Endometrial microvascular endothelial cells (primary cell): ENCODE measurements at regions not wholly inside any gene's neighbourhood (a gene's known extent, or its start where the extent isn't known, plus 50 kb on each side); places are given as distances from the start of the nearest gene placed in this dataset.
"Not testable (repeated sequence)": the region's sequence is repeated elsewhere in the genome, so short reads cannot be mapped to it uniquely, and the experiment has no call there.

ENCODE experiments used
- in situ Hi-C: cut with HindIII; loops from 2 replicates; pipeline ENCODE4 v1.10.0; 2017; ENCODE audit warnings: low sequenced_read_pairs, low pct_unique_long_range_greater_than_20kb; ENCODE audit errors: inconsistent ontology term

- in situ Hi-C loops, result no loop called here
Measured at GRCh38 chr14:27881063-27881462, 885.5 kb upstream of the FOXG1 start.

GRCh38 chr14:27881646-27882045, 884.9 kb upstream of the FOXG1 start:
- in situ Hi-C loops, result no loop called here

GRCh38 chr14:27886256-27886655, 880.3 kb upstream of the FOXG1 start:
- in situ Hi-C loops, result no loop called here

- in situ Hi-C loops, result no loop called here
Measured at GRCh38 chr14:27890259-27890658, 876.3 kb upstream of the FOXG1 start.

- in situ Hi-C loops, result not testable (repeated sequence)
Measured at GRCh38 chr14:27908484-27908883, 858.1 kb upstream of the FOXG1 start.

- in situ Hi-C loops, result no loop called here
Measured at GRCh38 chr14:27916326-27916725, 850.3 kb upstream of the FOXG1 start.

GRCh38 chr14:27917896-27918295, 848.7 kb upstream of the FOXG1 start:
- in situ Hi-C loops, result no loop called here

GRCh38 chr14:27927519-27927918, 839.1 kb upstream of the FOXG1 start:
- in situ Hi-C loops, result no loop called here

- in situ Hi-C loops, result no loop called here
Measured at GRCh38 chr14:27929797-27930347, 836.7 kb upstream of the FOXG1 start.

- in situ Hi-C loops, result no loop called here
Measured at GRCh38 chr14:27938392-27938791, 828.2 kb upstream of the FOXG1 start.

GRCh38 chr14:27945512-27945911, 821.1 kb upstream of the FOXG1 start:
- in situ Hi-C loops, result no loop called here

- in situ Hi-C loops, result no loop called here
Measured at GRCh38 chr14:27958757-27959156, 807.8 kb upstream of the FOXG1 start.

GRCh38 chr14:27995691-27996090, 770.9 kb upstream of the FOXG1 start:
- in situ Hi-C loops, result no loop called here

GRCh38 chr14:28001002-28001401, 765.6 kb upstream of the FOXG1 start:
- in situ Hi-C loops, result no loop called here

- in situ Hi-C loops, result no loop called here
Measured at GRCh38 chr14:28012629-28013415, 753.8 kb upstream of the FOXG1 start.

GRCh38 chr14:28020112-28020511, 746.5 kb upstream of the FOXG1 start:
- in situ Hi-C loops, result no loop called here

- in situ Hi-C loops, result no loop called here
Measured at GRCh38 chr14:28023853-28024252, 742.7 kb upstream of the FOXG1 start.

GRCh38 chr14:28052251-28052650, 714.3 kb upstream of the FOXG1 start:
- in situ Hi-C loops, result no loop called here

GRCh38 chr14:28055008-28055407, 711.6 kb upstream of the FOXG1 start:
- in situ Hi-C loops, result no loop called here

- in situ Hi-C loops, result no loop called here
Measured at GRCh38 chr14:28057359-28058296, 709.0 kb upstream of the FOXG1 start.
